Kidney capillary endothelial cell (primary cell): ENCODE measurements at regions not wholly inside any gene's neighbourhood (a gene's known extent, or its start where the extent isn't known, plus 50 kb on each side); places are given as distances from the start of the nearest gene placed in this dataset.
"Not testable (repeated sequence)": the region's sequence is repeated elsewhere in the genome, so short reads cannot be mapped to it uniquely, and the experiment has no call there.

Experiments
- DNase-seq: peaks from one replicate; pipeline ENCODE4 v3.0.0-alpha.2; 2018; ENCODE audit warnings: low spot score

DNA sequence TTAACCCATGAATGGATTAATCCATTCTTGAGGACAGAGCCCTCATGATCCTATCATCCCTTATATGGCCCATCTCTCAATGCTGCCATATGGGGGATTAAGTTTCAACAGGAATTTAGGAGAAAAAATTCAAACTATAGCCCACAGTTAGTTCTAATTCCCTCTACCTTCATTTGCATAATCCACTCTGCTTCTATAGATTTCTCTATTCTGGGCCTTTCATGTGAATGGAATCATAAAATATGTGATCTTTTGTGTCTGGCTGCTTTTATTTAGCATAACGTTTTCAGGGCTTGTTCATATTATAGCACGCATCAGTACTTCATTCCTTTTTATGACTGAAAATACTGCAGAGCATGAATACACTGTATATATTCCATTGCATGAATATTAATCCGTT, 55.4 kb downstream of the CTSL start:
- DNase-seq: no peak

DNA sequence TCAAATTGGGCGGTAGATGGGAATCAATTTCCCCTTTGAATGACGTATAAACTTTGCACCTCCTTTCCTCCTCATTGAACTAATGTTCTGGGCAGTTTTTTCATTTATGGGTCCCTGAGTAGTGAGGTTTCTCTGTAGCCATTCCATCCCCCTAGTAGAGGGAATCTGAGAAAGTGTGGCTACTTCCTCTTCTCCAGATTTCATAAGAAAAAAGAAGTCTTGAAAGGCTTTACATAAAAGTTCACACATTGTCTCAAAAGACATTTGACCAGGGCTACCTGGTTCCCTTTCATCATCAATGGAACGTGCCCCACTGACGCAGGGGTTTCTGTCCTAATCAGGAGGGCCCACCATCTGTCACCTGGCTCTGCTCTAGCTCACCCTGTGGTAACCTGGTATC, 57.3 kb downstream of the CTSL start:
- DNase-seq: no peak

DNA sequence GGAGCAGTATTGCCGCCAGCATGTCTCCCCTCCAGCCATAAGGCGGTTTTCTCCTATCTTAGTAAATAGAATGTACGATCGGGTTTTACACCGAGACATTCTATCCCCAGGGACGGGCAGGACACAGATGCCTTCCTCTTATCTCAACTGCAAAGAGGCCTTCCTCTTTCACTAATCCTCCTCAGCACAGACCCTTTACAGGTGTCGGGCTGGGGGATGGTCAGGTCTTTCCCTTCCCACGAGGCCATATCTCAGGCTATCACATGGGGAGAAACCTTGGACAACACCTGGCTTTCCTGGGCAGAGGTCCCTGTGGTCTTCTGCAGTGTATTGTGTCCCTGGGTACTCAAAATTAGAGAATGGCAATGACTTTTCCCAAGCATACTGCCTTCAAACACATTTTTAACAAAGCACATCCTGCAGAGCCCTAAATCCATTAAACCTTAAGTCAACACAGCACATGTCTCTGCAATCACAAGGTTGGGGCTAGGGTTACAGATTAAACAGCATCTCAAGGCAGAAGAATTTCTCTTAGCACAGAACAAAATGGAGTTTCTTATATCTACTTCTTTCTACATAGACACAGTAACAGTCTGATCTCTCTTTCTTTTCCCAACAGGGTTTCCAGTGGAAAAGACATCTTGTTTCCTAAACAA, 59.5 kb downstream of the CTSL start:
- not testable (repeated sequence) for DNase-seq

DNA sequence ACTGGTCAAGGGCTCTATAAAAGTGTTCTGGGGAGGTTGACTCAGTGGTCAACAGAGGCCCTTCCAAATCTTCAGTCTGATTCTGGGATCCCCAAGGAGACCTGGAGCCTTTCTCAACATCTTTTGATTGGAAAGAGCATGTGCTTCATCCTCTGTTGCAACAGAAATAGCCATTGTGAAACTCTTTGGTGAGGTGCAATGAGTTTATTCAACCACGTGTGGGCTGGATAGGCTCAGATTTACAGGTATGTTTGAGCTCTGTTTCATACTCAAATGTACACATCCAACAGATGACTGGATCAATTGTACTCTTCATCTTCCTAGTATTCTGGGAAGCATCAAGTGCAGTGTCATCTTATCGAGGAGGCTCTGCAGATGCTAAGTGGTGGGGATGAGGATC, 60.5 kb downstream of the CTSL start:
- no peak for DNase-seq

DNA sequence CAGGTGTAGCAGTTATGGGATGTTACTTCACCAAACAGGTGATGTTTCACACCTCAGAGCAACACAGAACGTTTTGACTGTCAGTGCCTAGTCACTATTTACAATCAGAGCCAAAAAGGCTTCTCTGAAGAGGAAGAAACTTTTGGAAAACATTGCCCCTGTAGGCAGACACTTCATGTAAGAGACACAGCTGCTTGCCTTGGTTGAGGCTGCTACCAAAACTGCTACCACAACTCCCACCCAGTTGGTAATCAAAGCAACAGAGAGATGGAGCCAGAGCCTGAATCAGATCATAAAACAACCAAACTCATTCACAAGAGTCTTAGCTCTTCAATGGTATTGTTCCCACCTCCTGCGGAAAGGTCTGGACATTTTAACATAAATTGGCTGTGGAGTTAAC, 61.0 kb downstream of the CTSL start:
- DNase-seq: no peak

DNA sequence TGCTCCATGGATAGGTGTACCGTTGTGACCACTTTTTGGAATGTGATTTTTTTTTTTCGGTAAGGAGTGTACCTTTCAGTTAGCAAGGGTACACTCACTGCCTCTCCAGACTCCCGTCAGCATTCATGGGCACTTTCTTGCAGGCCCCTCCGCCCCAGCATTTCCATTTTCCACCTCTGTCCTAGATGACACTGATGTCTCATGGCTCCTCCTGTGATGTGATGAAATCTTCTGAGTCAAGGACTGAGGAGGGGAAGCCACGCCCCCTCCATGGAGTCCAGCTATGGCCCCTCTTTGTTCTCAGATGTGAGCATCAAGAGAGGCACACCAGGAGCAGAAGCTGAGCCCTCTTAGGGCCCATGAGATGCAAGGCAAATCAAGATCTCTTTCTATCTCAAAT, 61.8 kb downstream of the CTSL start:
- DNase-seq: no peak

DNA sequence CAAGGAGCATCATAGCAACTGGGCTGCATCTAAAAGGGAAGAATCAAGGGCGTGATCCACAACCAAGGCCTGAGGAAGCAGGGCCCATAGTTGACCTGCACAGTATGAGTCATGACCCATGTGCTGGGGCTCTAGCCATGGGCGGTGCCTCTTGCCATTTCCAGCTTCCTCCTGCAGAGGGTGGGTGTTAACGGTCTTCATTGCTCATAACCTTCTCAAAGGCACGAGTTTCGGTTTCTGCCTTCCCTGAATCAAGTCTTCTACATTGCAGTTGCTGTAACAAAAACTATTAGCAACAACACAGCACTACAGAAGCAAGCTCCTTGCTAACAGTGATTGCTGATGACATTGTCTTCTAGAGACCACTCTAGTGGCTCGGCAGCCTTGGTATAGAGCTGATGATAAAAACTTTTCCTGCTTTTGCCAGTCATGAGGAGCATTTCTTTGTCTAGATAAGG, 66.9 kb downstream of the CTSL start:
- DNase-seq: peak; percentile 45

DNA sequence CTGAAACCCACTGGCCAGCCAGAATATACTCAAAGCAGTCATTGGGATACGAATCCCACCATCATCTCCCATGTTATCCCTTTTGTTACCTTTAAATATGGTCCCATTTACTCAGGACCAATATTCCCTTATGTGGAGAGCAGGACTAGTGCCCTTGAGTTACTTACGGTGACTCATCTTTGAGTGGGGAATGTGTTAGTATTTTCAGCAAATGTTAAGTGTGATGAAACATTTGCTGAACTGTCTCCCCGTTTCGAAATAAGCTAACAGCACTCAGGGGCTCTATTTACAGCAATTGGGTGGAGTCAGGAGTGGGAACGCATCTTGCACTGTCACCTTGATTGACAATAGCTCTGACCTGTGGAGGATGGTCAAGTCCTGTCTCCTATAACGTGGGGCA, 67.4 kb downstream of the CTSL start:
- DNase-seq: no peak

DNA sequence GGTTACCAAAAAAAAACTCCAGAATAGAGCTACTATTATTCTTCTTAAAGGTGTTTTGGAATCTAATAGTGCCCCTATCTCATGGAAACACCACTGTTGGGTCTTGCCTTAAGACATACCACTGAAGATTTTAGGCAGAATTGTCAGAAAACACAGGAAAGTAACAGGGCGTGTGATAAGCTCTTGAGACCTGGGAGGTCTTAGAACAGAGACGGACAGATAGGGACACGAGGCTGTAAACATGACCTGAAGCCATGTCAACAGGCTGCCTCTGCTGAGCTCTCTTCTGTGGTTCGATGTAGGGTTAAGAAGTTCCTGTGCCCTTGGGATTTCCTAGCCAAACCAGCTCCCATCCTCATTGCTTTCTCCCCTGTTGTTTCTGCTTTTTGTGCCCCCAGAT, 69.3 kb downstream of the CTSL start:
- DNase-seq: no peak

DNA sequence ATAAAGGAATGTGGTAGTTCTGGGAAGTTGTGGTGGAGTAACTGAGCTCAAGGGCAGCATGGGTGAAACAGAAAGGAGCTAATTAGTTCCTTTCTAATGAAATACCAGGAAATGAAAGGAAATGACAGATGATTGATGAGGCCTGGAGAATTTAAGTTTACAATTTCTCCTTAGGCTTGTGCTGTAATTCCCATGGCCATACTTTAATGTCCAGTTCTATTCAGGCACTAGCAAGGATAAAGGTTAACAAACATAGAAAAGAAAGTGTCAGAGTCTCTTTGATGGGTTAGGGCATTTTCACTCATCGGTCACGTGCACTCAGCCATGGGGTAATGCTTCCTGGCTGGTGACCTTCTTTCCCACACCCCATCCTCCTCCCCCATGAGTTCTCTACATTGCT, 70.3 kb downstream of the CTSL start:
- DNase-seq: no peak

DNA sequence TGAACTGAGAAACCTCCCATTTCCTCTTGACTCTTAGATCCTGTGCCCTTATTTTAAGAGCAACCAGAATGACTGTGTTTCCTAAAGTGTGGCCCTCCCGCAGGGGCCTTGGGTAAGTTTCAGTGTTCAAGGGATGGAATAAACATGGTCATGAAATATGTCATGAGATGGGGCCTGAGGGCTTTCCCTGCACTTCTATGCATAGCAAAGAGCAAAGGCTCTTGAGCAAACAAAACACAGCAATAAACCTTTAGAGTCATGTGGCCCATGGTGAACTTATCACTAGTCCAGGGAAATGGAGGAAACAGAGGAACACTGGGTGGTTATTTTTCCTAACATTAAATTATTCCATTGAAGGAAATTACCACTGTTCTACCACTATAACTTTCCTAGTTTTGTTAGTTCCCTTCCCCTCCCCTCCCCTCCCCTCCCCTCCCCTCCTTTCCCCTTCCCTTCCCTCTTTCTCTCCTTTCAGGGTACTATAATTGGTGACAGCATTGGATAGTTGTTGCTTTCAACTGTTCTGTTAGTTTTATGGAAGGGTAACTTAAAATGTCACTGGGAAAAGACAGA, 72.4 kb downstream of the CTSL start:
- DNase-seq: no peak

DNA sequence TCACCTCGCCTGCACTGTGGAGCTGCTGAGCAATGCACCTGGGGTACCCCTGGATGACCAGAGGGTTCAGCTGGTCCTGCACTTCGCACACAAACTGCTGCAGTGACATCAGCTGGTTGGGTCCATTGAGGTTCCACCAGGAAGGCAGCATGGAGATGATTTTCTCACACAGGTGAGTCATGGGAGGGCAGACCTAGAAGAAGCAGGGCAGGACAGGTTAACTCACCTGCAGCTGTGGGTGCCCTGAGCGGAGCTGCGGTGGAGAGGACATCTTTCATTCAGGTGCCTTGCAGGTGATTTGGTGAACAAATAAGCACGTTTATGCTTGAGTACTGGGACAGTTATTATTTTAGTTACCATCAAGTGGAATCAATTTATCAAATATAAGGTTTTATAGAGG, 73.6 kb downstream of the CTSL start:
- no peak for DNase-seq

DNA sequence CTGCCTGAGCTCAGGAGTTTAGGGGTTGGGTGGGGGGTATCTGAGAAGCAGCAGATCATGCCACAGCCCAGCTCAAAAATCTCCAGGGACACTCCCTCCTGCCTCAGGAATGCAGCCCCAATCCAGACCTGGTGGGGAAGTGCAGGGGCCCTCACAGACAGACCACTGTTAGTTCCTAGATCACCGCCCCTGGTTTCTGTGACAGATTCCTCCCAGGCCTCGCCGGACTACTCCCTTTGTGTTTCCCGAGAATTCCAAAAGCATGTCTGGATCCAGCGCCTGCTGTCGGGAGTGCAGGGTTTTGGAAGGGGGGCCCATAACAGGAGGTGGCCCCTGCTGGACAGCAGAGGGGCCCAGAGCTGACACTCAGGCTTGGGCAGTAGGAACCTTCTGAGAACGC, 74.5 kb downstream of the CTSL start:
- DNase-seq: no peak

DNA sequence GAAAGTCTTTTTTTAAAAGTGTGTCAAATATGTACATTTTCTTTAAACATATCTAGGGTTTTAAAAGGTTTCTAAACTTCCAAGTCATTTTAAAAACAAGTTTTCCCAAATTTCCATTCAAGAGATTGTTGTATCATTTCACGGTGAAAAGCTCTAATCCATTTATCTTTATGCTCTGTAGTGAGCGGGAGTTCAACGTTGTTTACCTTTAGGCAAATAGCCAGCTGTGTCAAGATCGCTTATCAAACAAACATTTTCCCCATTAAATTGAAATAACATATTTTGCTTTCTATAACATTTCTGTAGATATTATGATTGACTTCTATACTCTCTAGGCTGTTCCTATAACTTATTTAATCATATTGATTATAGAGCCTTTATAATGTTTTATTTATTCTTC, 75.1 kb downstream of the CTSL start:
- no peak for DNase-seq

DNA sequence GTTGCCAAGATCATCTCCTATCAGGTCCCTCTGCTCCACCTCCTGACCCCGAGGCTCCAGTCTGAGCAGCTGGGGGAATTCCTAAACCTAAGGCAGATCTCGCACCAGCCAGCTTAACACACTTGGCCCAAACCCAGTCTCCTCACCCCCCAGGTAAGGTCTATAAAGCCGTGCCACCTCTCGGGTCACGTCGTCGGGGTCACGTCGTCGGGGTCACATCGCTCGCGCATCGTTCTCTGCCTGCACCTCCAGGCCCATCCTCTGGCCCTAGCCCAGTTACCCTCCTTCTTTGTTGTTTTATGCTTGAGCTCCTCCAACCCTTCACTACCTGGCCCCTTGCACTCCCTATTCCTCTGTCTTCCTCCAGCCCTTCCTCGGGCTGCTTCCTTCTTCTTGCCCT, 77.2 kb downstream of the CTSL start:
- DNase-seq: no peak

DNA sequence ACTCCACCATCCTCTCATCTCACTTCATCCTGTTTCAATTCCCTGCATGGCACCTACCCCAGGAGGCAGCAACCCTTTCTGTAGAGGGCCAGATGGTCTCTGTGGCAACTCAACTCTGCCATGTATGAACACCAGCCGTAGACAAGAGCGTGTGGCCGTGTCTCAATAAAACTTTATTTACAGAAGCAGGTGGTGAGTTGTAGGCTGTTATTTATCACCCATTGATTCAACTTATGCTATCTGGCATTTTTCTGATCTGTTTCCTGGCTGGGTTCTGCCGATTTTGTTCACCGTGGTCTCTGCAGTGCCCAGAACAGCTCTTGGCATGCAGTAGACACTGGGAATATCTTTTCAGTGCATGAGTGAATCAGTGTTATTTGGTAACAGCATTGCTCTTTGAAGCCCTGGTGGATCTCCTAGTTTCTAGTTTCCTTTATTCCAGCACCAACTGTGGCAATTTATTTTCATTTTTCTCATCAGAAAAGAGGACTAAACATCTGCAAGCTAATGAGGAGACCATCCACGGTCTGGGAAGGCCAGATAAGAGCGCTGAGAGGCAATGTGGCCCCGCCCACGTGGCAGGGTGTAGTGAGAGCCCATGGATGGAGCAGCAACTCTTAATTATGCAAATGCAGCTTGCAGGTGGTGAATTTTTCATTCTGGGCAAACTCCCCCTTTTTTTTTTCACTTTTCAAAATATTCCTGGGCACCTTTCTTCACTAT, 77.9 kb downstream of the CTSL start:
- DNase-seq: no peak

DNA sequence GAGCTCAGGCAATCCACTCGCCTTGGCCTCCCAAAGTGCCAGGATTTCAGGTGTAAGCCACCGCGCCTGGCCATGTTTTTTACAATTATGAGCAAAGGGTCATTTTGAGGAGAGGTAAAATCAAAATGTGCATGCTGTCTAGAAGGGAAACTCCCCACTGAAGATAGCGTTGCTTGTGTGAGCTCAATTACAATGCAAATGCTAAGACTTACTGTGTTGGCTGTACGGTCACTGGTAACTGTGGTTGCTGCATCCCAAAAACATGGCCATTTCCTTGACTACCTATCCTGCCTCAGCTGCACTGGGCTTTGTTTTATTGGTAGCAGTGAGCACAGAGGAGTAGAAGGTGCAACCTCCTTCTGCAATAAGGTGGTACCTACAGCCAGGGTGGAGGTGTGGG, 77.4 kb upstream of the SPATA31E1 start:
- no peak for DNase-seq

DNA sequence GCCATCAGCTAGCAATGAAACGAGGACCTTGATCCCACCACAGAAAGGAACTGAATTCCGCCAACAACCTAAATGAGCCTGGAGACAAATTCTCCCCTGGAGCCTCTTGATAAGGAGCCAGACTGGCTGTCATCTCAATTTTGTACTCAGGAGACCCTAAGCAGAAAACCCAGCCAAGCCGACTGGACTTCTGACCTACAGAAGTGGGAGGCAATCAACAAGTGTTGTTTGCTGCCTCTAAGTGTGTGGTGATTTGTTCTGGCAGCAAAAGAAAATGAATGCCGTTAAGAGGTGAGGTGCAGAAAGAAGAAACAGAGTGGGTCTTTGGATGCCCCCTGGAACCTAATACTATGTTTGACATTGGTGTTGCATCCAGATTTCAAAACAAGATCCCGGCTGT, 72.7 kb upstream of the SPATA31E1 start:
- no peak for DNase-seq

DNA sequence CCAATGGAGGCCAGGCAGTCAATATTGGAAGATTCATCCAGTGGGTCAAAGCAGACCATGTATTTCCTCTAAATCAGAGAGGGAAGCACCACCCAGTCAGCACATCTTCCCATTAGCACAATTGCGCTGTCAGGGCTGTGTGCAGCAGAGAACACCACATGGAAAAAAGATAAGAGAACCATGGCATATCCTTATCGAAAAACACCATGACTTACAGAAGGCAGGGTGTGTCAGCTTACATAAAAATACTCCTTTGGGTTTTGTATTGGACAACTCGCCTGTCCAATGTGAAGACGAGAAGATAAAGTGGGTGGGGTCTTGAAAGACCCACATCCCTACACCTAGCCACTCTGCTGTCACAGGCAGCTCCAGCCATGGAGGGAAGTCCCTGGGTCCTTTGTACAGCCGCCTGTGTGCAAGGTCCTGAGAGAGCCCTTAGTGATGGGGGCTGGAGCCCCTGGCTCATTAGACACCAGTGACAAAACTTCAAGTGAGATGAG, 71.9 kb upstream of the SPATA31E1 start:
- no peak for DNase-seq

DNA sequence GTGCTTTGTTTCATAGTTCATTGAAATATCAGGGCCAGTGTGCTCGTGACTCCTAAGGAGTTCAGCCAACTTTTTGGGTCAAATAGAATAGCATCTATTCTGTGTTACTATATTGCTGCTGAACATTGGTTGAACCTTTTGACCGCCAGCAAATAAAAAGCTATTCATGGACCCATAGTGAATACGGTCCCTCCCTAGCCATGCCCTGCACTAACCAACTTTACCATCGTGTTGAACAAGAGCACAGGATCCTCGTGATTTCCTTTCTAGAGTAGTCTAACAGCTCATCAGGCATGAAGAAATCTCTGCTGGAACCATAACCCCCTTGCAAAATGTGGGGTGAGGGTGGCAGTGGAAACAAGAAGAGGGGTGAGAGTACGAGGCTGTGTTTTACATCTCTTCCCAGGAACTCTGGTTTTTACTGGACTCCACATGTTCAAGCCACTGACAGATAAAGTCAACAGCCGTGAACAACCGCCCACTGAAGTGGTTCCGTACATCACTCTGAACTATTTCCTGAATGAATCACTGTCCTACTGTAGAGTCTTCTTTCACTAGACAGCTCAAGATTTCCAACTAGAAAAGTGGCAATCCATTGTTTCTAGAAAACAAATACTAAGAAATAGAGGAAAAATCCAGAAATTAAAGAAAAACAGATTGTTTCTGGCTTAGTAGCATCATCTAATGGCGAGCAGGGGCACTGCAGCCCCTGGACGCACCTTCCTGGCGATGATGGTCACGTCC, 70.1 kb upstream of the SPATA31E1 start:
- peak; percentile 54 for DNase-seq

DNA sequence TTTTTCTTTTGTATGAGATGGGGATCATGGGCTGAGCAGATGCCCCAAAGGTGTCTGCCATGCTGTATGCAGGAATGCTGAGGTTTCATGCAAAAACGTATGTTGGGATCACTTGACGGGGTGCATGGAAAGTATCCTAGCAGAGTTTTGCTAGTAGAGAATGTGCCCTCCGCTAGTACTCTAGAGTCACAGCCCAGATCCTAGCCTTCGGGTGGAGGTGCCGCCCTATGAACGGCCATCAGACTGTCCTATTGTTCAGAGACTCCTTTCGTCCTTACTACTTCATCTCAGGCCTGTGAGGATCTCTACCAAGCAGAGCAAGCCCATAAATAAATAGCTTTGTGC, 69.6 kb upstream of the SPATA31E1 start:
- no peak for DNase-seq

DNA sequence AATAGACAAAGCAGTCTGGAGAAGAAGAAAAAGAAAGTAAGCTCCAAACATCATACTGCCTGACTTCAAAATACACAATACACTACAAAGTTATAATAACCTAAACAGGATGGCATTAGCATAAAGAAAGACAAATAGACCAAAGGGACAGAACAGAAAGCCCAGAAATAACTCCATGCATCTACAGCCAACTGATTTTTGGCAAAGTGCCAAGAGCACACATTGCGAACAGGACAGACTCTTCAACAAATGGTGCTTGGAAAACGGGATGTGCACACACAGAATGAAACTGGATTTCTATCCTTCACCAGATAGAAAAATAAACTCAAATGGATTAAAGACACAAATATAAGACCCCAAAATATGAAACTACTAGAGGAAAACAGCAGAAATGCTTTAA, 66.6 kb upstream of the SPATA31E1 start:
- DNase-seq: no peak

DNA sequence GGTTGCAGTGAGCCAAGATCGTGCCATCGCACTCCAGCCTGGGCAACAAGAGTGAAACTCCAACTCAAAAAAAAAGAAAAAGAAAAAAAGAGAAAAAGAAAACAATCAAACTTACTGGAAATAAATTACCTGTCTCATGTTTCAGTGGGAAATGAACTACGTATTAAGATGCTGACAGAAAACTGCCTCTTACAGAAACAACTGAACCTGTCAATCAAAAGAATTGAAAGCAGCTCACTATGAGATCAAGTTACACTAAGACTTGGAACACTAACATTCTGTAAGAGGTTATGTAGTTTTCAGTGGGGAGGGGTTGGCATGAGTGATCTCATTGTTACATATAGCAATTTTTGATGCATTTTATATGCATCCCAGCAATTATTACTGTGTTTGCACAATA, 64.4 kb upstream of the SPATA31E1 start:
- no peak for DNase-seq
